ENCODE measurements at regions not wholly inside any gene's neighbourhood (a gene's known extent, or its start where the extent isn't known, plus 50 kb on each side); places are given as distances from the start of the nearest gene placed in this dataset.

GRCh38 chr17:37816950-37817349 is 72.1 kb upstream of the HNF1B start:
- TF ChIP-seq SUZ12 (IDR thresholded peaks at IDR 0.05; ENCODE audit: extremely low read depth, insufficient read depth, insufficient read length) (no peak), YY1 (IDR thresholded peaks at IDR 0.05; ENCODE audit: insufficient read depth, insufficient read length) (no peak)
